Kidney (tissue), 13 donors: ENCODE measurements at regions not wholly inside any gene's neighbourhood (a gene's known extent, or its start where the extent isn't known, plus 50 kb on each side); places are given as distances from the start of the nearest gene placed in this dataset.
A peak's percentile ranks its signal among the peaks of the same experiment; 100 is the strongest.

Experiments
- DNase-seq, 5 donors: peaks; one replicate each; pipeline ENCODE4 v3.0.0-alpha.2; 2013 to 2020
- FAIRE-seq: peaks from 2 replicates; lab custom pipeline; 2012; peaks lifted over from hg19 to GRCh38; lab: Jason Lieb, UNC
- H3K27ac ChIP-seq, 2 donors: one replicate each; pipeline ENCODE4 v1.7.0; 2013; ENCODE audit warnings: low read depth in 2 of 2, low read length in 2 of 2, inconsistent platforms in 1 of 2
- H3K27me3 ChIP-seq: one replicate; pipeline ENCODE4 v1.7.1; 2013; ENCODE audit warnings: low read length, inconsistent platforms; ENCODE audit not compliant: control insufficient read depth, insufficient read depth
- H3K36me3 ChIP-seq, 3 donors: one replicate each; pipeline versions ENCODE4 v1.7.0 to v1.7.1; 2013; ENCODE audit warnings: low read length in 3 of 3, control low read depth in 1 of 3, inconsistent platforms in 1 of 3; ENCODE audit not compliant: insufficient read depth in 3 of 3, control insufficient read depth in 2 of 3
- H3K4me1 ChIP-seq, 3 donors: one replicate each; pipeline versions ENCODE4 v1.7.0 to v1.7.1; 2013; ENCODE audit warnings: low read length in 3 of 3, inconsistent platforms in 1 of 3, low read depth in 1 of 3; ENCODE audit not compliant: control insufficient read depth in 2 of 3, insufficient read depth in 2 of 3
- H3K4me3 ChIP-seq, 3 donors: one replicate each; pipeline versions ENCODE4 v1.7.0 to v1.8.1; 2013; ENCODE audit warnings: low read length in 3 of 3, control low read depth in 1 of 3, inconsistent platforms in 1 of 3
- H3K9ac ChIP-seq, 3 donors: one replicate each; pipeline versions ENCODE4 v1.7.0 to v1.7.1; 2013; ENCODE audit warnings: low read length in 3 of 3, control low read depth in 1 of 3, inconsistent platforms in 1 of 3
- H3K9me3 ChIP-seq, 3 donors: one replicate each; pipeline versions ENCODE4 v1.7.0 to v1.7.1; 2013; ENCODE audit warnings: low read length in 3 of 3, control low read depth in 1 of 3, inconsistent platforms in 1 of 3; ENCODE audit not compliant: control insufficient read depth in 2 of 3, insufficient read depth in 1 of 3
- intact Hi-C: fragments of 100-400 bp; cut with DNase I; formaldehyde crosslinking; loops from one replicate; pipeline ENCODE4 v1.11.1; 2022
- TF ChIP-seq, protein P1 (sequence below): IDR thresholded peaks from 3 replicates; pipeline ENCODE4 v1.5.1; 2012; ENCODE audit warnings: mild to moderate bottlenecking, moderate library complexity, borderline replicate concordance; ENCODE audit not compliant: insufficient read depth; ENCODE audit errors: extremely low read depth
- donor health status: control.
- donor health status: control.
- donor health status: control.
- donor health status: control.
- donor health status: control.
- donor health status: DM: yes; HTN: yes; CAD: no.
- donor health status: Normal renal cell carcinoma (clear cell type).

DNA sequence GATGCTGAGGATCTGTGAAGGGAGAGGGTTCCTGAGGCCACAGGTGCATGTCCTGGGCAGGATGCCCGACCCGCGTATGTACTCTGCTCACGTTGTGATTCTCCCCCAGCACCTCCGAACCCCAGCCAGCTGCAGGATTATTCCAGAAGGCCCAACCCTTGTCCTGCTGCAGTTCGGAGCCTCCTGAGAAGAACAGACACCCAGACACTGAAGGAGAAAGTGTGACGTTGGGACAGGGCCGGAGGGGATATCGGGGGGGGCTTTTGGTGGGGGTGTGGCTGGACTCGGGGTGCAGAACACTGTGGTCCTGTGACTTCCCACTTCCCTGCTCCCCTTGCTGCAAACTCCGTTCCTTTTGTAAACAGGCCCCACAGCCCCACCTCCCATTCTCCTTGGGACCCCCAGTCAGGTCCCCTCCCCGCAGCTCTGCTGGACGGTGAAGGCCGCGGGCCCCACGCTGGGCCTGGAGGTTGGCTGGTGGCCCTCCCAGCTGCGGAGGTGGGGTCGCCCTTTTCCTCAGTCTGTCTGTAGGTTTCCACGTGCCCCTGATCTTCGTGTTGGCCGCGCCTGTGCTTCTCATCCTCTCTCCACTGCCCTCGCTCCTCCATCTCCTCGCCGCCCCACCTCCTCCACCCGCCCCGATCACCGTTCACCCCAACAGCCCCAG, 83.0 kb upstream of the ADRA2C start:
- peaks cover 0 to 7% (median 0%) of the 10 kb centered on the region in 3 donors for H3K4me1 ChIP-seq
- H3K27ac ChIP-seq = no peak overlapping the region
- no peaks in the 10 kb centered on the region for H3K27me3 ChIP-seq
- H3K4me3 ChIP-seq = no peak overlapping the region
- H3K9ac ChIP-seq = no peak overlapping the region
- no peak for FAIRE-seq
- TF ChIP-seq, protein P1, sequence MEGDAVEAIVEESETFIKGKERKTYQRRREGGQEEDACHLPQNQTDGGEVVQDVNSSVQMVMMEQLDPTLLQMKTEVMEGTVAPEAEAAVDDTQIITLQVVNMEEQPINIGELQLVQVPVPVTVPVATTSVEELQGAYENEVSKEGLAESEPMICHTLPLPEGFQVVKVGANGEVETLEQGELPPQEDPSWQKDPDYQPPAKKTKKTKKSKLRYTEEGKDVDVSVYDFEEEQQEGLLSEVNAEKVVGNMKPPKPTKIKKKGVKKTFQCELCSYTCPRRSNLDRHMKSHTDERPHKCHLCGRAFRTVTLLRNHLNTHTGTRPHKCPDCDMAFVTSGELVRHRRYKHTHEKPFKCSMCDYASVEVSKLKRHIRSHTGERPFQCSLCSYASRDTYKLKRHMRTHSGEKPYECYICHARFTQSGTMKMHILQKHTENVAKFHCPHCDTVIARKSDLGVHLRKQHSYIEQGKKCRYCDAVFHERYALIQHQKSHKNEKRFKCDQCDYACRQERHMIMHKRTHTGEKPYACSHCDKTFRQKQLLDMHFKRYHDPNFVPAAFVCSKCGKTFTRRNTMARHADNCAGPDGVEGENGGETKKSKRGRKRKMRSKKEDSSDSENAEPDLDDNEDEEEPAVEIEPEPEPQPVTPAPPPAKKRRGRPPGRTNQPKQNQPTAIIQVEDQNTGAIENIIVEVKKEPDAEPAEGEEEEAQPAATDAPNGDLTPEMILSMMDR = no peak
- H3K9me3 ChIP-seq = no peaks in the 10 kb centered on the region
- intact Hi-C loops = no loop called here
- peak in 1 of 5 donors; percentile 28 for DNase-seq
- H3K36me3 ChIP-seq = no peaks in the 10 kb centered on the region

DNA sequence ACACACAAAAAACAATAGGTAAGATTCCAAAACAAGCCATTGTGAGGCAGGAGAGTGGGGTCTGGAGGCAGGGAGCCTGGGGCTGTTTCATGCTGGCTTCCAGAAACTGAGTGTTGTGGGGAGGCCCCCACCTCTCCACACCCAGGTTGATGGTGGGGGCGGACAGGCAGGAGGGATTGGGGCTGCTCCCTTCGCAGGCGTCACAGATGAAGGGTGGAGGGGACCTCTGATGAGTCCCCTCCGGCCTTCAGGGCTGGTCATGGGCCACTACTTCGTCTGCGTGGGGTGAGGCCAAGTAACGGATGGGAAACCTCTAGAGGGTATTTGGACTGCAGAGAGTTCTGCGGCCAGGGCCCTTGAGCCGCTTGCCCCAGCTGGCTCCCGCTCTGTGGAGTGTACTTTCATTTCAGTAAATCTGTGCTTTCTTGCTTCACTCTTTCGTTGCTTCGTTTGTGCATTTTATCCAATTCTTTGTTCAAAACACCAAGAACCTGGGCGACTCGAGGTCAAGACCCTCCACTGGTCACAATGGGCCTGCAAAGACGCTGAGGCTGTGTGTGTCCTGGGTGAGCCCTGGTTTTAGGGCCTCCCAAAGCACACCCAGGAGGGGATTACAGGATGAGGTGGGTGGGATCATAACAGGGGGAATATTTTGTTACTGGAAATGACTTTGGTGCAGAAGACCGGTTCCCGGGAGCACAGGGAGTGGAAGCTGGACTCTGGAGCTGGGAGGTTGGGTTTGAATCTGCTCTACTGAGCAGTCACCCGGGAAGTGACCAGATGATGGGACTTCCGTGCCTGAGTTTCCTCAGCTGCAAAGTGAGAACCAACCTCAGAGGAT, 83.7 kb upstream of the ADRA2C start:
- TF ChIP-seq, protein P1 = no peak
- Histone ChIP-seq H3K36me3 (no peaks in the 10 kb centered on the region), H3K27ac (no peak overlapping the region), H3K4me3 (no peak overlapping the region), H3K27me3 (no peaks in the 10 kb centered on the region), H3K4me1 (peaks cover 0 to 7% (median 0%) of the 10 kb centered on the region in 3 donors), H3K9ac (no peak overlapping the region), H3K9me3 (no peaks in the 10 kb centered on the region)
- intact Hi-C loops = no loop called here
- DNase-seq (peak in 2 of 5 donors; percentile 26 to 56), FAIRE-seq (no peak)

DNA sequence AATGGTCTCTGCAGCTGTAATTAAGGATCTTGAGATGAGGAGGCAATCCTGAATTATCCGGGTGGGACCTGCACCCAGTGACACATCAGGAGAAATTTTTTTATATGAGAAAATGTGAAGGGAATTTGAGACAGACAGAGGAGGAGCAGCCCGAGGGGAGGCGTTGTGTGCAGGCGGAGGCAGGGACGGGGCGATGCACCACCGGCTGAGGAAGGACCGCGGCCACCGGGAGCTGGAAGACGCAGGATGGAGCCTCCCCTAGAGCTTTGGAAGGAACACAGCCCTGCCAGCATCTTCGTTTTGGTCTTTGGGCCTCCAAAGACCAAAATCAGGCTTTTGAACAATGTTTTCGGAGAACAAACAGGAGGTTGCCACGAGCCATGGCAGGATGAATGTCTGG, 85.0 kb upstream of the ADRA2C start:
- Histone ChIP-seq H3K36me3 (no peaks in the 10 kb centered on the region), H3K9ac (no peak overlapping the region), H3K27me3 (no peaks in the 10 kb centered on the region), H3K4me1 (peaks cover 0 to 7% (median 0%) of the 10 kb centered on the region in 3 donors), H3K27ac (no peak overlapping the region), H3K4me3 (no peak overlapping the region), H3K9me3 (no peaks in the 10 kb centered on the region)
- peak in 2 of 5 donors; percentile 30 to 48 for DNase-seq
- TF ChIP-seq, protein P1 = no peak
- no peak for FAIRE-seq
- intact Hi-C loops = no loop called here
